GM18511 (cell line): ENCODE measurements at regions not wholly inside any gene's neighbourhood (a gene's known extent, or its start where the extent isn't known, plus 50 kb on each side); places are given as distances from the start of the nearest gene placed in this dataset.
"Not testable (repeated sequence)": the region's sequence is repeated elsewhere in the genome, so short reads cannot be mapped to it uniquely, and the experiment has no call there.

Source experiments
- ATAC-seq: cut with Tn5 transposase; IDR thresholded peaks from one replicate; pipeline ENCODE4 v1.9.1; 2021; ENCODE audit warnings: mild to moderate bottlenecking, moderate library complexity; ENCODE audit not compliant: unreplicated experiment

GRCh38 chr16:47872225-47872624 is 283.6 kb downstream of the ABCC12 start:
- no peak for ATAC-seq

GRCh38 chr16:47866423-47866822 is 289.4 kb downstream of the ABCC12 start:
- ATAC-seq = no peak

GRCh38 chr16:47865337-47865855 is 290.4 kb downstream of the ABCC12 start:
- no peak for ATAC-seq

GRCh38 chr16:47864262-47864661 is 291.5 kb downstream of the ABCC12 start:
- not testable (repeated sequence) for ATAC-seq

GRCh38 chr16:47861999-47862398 is 293.8 kb downstream of the ABCC12 start:
- no peak for ATAC-seq

GRCh38 chr16:47858333-47858982 is 297.3 kb downstream of the ABCC12 start:
- no peak for ATAC-seq

- ATAC-seq = no peak
Measured at GRCh38 chr16:47855431-47855830, 300.4 kb downstream of the ABCC12 start.

- ATAC-seq = no peak
Measured at GRCh38 chr16:47854737-47855136, 301.1 kb downstream of the ABCC12 start.

GRCh38 chr16:47852991-47853390 is 302.8 kb downstream of the ABCC12 start:
- no peak for ATAC-seq

- ATAC-seq = no peak
Measured at GRCh38 chr16:47851146-47851545, 304.6 kb downstream of the ABCC12 start.

- no peak for ATAC-seq
Measured at GRCh38 chr16:47849736-47850135, 306.1 kb downstream of the ABCC12 start.

- no peak for ATAC-seq
Measured at GRCh38 chr16:47848421-47849109, 307.2 kb downstream of the ABCC12 start.

- ATAC-seq = no peak
Measured at GRCh38 chr16:47847220-47847970, 308.4 kb downstream of the ABCC12 start.

GRCh38 chr16:47834485-47835024 is 321.2 kb downstream of the ABCC12 start:
- ATAC-seq = no peak

GRCh38 chr16:47833771-47834170 is 322.0 kb downstream of the ABCC12 start:
- ATAC-seq = no peak

- no peak for ATAC-seq
Measured at GRCh38 chr16:47829850-47830600, 325.8 kb downstream of the ABCC12 start.

GRCh38 chr16:47826070-47826469 is 329.7 kb downstream of the ABCC12 start:
- no peak for ATAC-seq

- ATAC-seq = no peak
Measured at GRCh38 chr16:47817048-47817447, 338.7 kb downstream of the ABCC12 start.

GRCh38 chr16:47816511-47816910 is 339.3 kb downstream of the ABCC12 start:
- no peak for ATAC-seq

- ATAC-seq = no peak
Measured at GRCh38 chr16:47815655-47816054, 340.1 kb downstream of the ABCC12 start.

- not testable (repeated sequence) for ATAC-seq
Measured at GRCh38 chr16:47811758-47812157, 344.0 kb downstream of the ABCC12 start.
